Common myeloid progenitor, CD34-positive (primary cell): ENCODE measurements at regions not wholly inside any gene's neighbourhood (a gene's known extent, or its start where the extent isn't known, plus 50 kb on each side); places are given as distances from the start of the nearest gene placed in this dataset.
A peak's percentile ranks its signal among the peaks of the same experiment; 100 is the strongest.

Experiments
- CTCF ChIA-PET: fragments of 350-600 bp; sonication (Branson Sonifier 250); formaldehyde crosslinking; loops from one replicate; lab custom pipeline; 2021; ENCODE audit warnings: antibody characterized with exemption; lab: Charles Lee
- POLR2A ChIA-PET: fragments of 350-600 bp; sonication (Branson Sonifier 250); formaldehyde crosslinking; loops from one replicate; lab custom pipeline; 2021; ENCODE audit warnings: antibody characterized with exemption; lab: Charles Lee
- DNase-seq, 3 donors: peaks; one replicate each; pipeline versions ENCODE4 v3.0.0 to v3.0.0-alpha.2; 2013
- H3K27ac ChIP-seq, 2 experiments: 1 replicate in 1 of 2; 2 replicates in 1 of 2; pipeline ENCODE4 v1.7.0; 2013; ENCODE audit warnings: inconsistent platforms in 2 of 2, low read length in 2 of 2, mild to moderate bottlenecking in 2 of 2, low read depth in 1 of 2, moderate library complexity in 1 of 2; ENCODE audit not compliant: severe bottlenecking in 2 of 2, insufficient read depth in 1 of 2, poor library complexity in 1 of 2
- H3K27me3 ChIP-seq, 5 experiments: replicated peaks in 2 of 5; 1 replicate in 3 of 5; 2 replicates in 2 of 5; pipeline versions ENCODE4 v1.6.1 to v1.7.0; 2013; ENCODE audit warnings: low read length in 4 of 5, mild to moderate bottlenecking in 2 of 5, moderate library complexity in 2 of 5, inconsistent platforms in 1 of 5; ENCODE audit not compliant: insufficient read depth in 5 of 5, control insufficient read depth in 4 of 5
- H3K36me3 ChIP-seq, 4 experiments: 1 replicate in 2 of 4; 2 replicates in 2 of 4; pipeline versions ENCODE4 v1.6.1 to v1.7.0; 2013; ENCODE audit warnings: low read length in 3 of 4, control low read depth in 1 of 4, mild to moderate bottlenecking in 1 of 4; ENCODE audit not compliant: control insufficient read depth in 4 of 4, insufficient read depth in 4 of 4
- H3K4me1 ChIP-seq, 4 experiments: 1 replicate in 3 of 4; 2 replicates in 1 of 4; pipeline versions ENCODE4 v1.6.1 to v1.7.1; 2013; ENCODE audit warnings: low read length in 3 of 4, mild to moderate bottlenecking in 3 of 4, control low read depth in 1 of 4, inconsistent platforms in 1 of 4, moderate library complexity in 1 of 4; ENCODE audit not compliant: control insufficient read depth in 4 of 4, insufficient read depth in 4 of 4; ENCODE audit errors: control extremely low read depth in 1 of 4
- H3K4me3 ChIP-seq, 7 experiments: 1 replicate in 4 of 7; 2 replicates in 3 of 7; pipeline versions ENCODE4 v1.5.1 to v1.7.0; 2013; ENCODE audit warnings: mild to moderate bottlenecking in 7 of 7, low read length in 6 of 7, moderate library complexity in 6 of 7, inconsistent platforms in 2 of 7, low read depth in 2 of 7, control low read depth in 1 of 7; ENCODE audit not compliant: insufficient read depth in 4 of 7, control insufficient read depth in 1 of 7; ENCODE audit errors: extremely low read depth in 1 of 7
- H3K9me3 ChIP-seq, 5 experiments: 1 replicate in 4 of 5; 2 replicates in 1 of 5; pipeline versions ENCODE4 v1.6.1 to v1.7.1; 2013; ENCODE audit warnings: low read length in 4 of 5, mild to moderate bottlenecking in 2 of 5, inconsistent platforms in 1 of 5, low read depth in 1 of 5, moderate library complexity in 1 of 5; ENCODE audit not compliant: control insufficient read depth in 4 of 5, insufficient read depth in 2 of 5; ENCODE audit errors: control extremely low read depth in 1 of 5
- WGBS: methylation state at CpG from one replicate; pipeline ENCODE4 v1.1.5; 2013; ENCODE audit not compliant: insufficient coverage; 5-methylcytosine and 5-hydroxymethylcytosine counted together

DNA sequence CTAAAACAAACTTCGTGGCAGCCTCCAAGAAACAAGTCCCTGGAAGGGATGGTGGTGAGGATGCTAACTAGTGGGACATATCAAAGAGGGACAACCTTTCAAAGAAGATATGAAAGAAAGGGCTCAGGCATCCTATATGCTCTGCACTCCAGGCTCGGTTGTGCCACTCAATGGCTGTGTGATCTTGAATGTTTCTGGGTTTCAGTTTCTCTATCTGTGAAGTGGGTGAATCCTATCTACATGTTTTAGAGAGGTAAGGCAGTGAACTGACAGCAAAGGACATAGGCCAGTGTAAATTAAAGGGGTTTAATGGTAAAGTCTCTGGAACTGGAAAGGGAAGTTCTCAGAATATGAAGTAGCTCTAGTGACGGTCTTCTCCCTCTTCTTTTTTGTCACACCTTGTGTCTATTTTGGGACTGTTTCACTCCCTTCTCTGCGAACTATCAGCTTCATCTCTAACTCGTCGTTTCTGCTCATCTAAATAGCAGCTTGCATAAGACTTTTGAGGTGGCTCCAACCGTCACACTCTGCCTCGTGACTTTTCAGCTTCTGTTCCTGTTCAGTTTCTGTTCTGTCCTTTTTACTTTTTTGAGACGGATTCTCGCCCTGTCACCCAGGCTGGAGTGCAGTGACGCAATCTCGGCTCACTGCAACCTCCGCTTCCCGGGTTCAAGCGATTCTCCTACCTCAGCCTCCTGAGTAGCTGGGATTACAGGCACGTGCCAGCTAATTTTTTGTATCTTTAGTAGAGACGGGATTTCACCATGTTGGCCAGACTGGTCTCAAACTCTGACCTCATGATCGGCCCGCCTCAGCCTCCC is 273.6 kb downstream of the SUDS3 start:
- POLR2A ChIA-PET: no interaction called here
- DNase-seq: no peak
- H3K4me3 ChIP-seq: no peak overlapping the region
- 87% methylated on average over 17 of the region's 19 CpGs for WGBS
- H3K27me3 ChIP-seq: no peaks in the 10 kb centered on the region
- no peaks in the 10 kb centered on the region for H3K4me1 ChIP-seq
- CTCF ChIA-PET: no interaction called here
- no peaks in the 10 kb centered on the region for H3K9me3 ChIP-seq
- no peaks in the 10 kb centered on the region for H3K36me3 ChIP-seq
- no peak overlapping the region for H3K27ac ChIP-seq

DNA sequence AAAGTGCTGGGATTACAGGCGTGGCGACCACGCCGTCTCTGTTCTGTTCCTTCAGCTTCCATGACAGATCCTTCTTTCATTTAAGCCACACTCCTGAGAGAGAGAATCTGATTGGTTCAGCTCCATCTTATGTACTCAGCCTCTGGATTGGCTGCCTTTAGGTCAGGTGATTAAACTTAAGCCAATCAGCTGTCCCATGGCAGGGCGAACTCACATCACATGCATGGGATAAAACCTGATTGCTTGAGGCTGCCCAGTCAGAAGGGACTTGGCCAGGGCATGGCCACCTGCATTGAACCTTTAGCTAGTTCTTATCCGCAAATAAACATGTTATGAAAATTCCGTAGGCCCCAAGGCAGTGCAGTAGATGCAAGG is 274.2 kb downstream of the SUDS3 start:
- 99% methylated on average over 7 of the region's 7 CpGs for whole genome bisulfite sequencing

DNA sequence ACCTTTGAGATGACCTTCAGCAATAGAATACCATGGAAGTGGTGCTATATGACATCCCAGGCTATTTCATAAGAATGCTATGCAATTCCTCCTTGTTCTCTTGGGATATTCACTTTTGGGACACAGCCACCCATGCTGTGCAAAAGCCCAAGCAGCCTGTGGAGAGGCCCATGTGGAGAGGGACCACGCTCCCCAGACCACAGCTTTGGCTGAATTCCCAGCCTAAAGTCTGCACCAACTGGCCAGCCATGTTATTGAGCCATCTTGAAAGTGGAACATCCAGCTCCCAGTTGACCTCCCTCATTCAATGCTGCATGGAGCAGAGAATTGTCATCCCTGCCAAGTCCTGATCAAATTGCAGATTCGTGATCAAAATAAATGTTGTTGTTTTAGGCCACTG is 275.1 kb downstream of the SUDS3 start:
- Histone ChIP-seq H3K9me3 (no peaks in the 10 kb centered on the region), H3K4me1 (no peaks in the 10 kb centered on the region), H3K4me3 (no peak overlapping the region), H3K27ac (no peak overlapping the region), H3K27me3 (no peaks in the 10 kb centered on the region), H3K36me3 (no peaks in the 10 kb centered on the region)
- WGBS: 67% methylated on average over 2 of the region's 2 CpGs
- no peak for DNase-seq
- POLR2A ChIA-PET: no interaction called here
- CTCF ChIA-PET: no interaction called here

More for the DNA sequence above, 274.2 kb downstream of the SUDS3 start:
- no peaks in the 10 kb centered on the region for H3K27me3 ChIP-seq
- no peaks in the 10 kb centered on the region for H3K4me1 ChIP-seq
- no peak overlapping the region for H3K27ac ChIP-seq
- H3K36me3 ChIP-seq: no peaks in the 10 kb centered on the region
- H3K4me3 ChIP-seq: no peak overlapping the region
- ChIA-PET POLR2A (no interaction called here), CTCF (no interaction called here)
- no peaks in the 10 kb centered on the region for H3K9me3 ChIP-seq
- DNase-seq: no peak

- ChIA-PET CTCF (no interaction called here), POLR2A (no interaction called here)
- Histone ChIP-seq H3K4me3 (no peak overlapping the region), H3K36me3 (no peaks in the 10 kb centered on the region), H3K27me3 (no peaks in the 10 kb centered on the region), H3K4me1 (no peaks in the 10 kb centered on the region), H3K9me3 (no peaks in the 10 kb centered on the region), H3K27ac (no peak overlapping the region)
- 100% methylated on average over 1 of the region's 1 CpG for WGBS
- DNase-seq: no peak
Observed at GRCh38 chr12:118655588-118655987, 279.2 kb downstream of the SUDS3 start.

- DNase-seq: peak in 1 of 3 donors; percentile 0
- H3K4me3 ChIP-seq: no peak overlapping the region
- 40% methylated on average over 4 of the region's 7 CpGs for WGBS
- no peaks in the 10 kb centered on the region for H3K4me1 ChIP-seq
- no peaks in the 10 kb centered on the region for H3K9me3 ChIP-seq
- H3K27ac ChIP-seq: no peak overlapping the region
- H3K36me3 ChIP-seq: no peaks in the 10 kb centered on the region
- H3K27me3 ChIP-seq: peaks cover 0 to 2% (median 0%) of the 10 kb centered on the region in 5 experiments
- ChIA-PET CTCF (no interaction called here), POLR2A (no interaction called here)
Observed at GRCh38 chr12:118680356-118680963, 300.9 kb upstream of the SRRM4 start.

- DNase-seq: no peak
- no peak overlapping the region for H3K27ac ChIP-seq
- ChIA-PET CTCF (no interaction called here), POLR2A (no interaction called here)
- no peaks in the 10 kb centered on the region for H3K36me3 ChIP-seq
- H3K27me3 ChIP-seq: peaks cover 0 to 2% (median 0%) of the 10 kb centered on the region in 5 experiments
- 80% methylated on average over 2 of the region's 3 CpGs for WGBS
- H3K4me3 ChIP-seq: no peak overlapping the region
- peaks cover 0 to under 1% (median 0%) of the 10 kb centered on the region in 5 experiments for H3K9me3 ChIP-seq
- H3K4me1 ChIP-seq: no peaks in the 10 kb centered on the region
Observed at GRCh38 chr12:118682656-118683055, 298.7 kb upstream of the SRRM4 start.

DNA sequence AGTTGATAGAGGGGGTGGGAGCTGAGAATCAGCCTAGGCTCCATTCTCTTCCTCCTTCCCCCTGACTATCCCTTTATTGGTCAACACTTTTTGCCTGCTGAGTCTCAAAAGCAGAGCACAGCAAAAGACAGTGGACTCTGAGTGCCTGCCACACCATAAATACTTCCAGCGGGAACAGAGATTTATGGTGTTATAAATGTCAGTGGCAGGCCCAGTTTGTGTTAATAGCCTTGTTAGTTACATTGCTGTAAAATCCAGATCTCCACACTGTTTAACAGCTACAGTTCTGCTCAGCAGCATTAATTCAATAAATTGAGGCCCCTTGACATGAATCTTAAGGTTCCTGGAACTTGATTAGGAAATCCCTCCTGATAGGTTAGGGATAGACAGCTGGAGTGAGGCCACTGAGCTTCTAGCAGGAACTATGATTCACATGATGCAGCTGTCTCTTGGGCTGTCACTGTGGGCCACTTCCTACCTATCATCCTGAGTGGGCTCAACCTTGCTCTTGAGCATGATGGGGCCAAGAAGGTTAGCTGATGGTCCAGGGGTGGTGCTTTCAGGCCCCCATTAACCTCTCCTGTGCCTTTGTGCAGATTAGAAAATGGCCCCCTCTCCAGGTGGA is 295.2 kb upstream of the SRRM4 start:
- Histone ChIP-seq H3K36me3 (no peaks in the 10 kb centered on the region), H3K27me3 (no peaks in the 10 kb centered on the region), H3K27ac (no peak overlapping the region), H3K9me3 (peaks cover 0 to 1% (median 0%) of the 10 kb centered on the region in 5 experiments), H3K4me3 (no peak overlapping the region), H3K4me1 (no peaks in the 10 kb centered on the region)
- ChIA-PET POLR2A (no interaction called here), CTCF (no interaction called here)
- DNase-seq: no peak
- no CpG with 5 or more reads among the region's 1 CpG for WGBS
